IMR-90 (cell line): ENCODE measurements at regions not wholly inside any gene's neighbourhood (a gene's known extent, or its start where the extent isn't known, plus 50 kb on each side); places are given as distances from the start of the nearest gene placed in this dataset.
A peak's percentile ranks its signal among the peaks of the same experiment; 100 is the strongest.

Experiments used
- ATAC-seq: fragments of 200-7000 bp; cut with Tn5 transposase; 2 replicates; pipeline ENCODE4 v1.9.1; 2020; ENCODE audit warnings: low read depth, mild to moderate bottlenecking, moderate library complexity
- BruUV-seq: library from RNA; stranded (reverse); fragments of 400-500 nt; replicated peaks from 2 replicates; lab custom pipeline; 2021; lab: Mats Ljungman, UMichigan
- CTCF ChIA-PET: fragments of 300-600 bp; formaldehyde crosslinking; extraction: SDS; loops from one replicate; lab custom pipeline; 2021; ENCODE audit warnings: antibody characterized with exemption; lab: Yijun Ruan, JAX
- POLR2A ChIA-PET: fragments of 300-600 bp; sonication (Branson Sonifier 250); formaldehyde crosslinking; loops from one replicate; lab custom pipeline; 2022; ENCODE audit warnings: antibody characterized with exemption; ENCODE audit not compliant: unreplicated experiment; lab: Charles Lee
- DNase-seq: peaks from one replicate; pipeline ENCODE4 v3.0.0; 2013
- H2AFZ ChIP-seq: replicated peaks from 2 replicates; pipeline ENCODE3; 2013; ENCODE audit warnings: low read length, mild to moderate bottlenecking; ENCODE audit not compliant: poor library complexity
- H2AK5ac ChIP-seq: 2 replicates; pipeline ENCODE4 v1.6.1; 2013; ENCODE audit warnings: low read depth, low read length, inconsistent platforms
- H2AK9ac ChIP-seq: replicated peaks from 2 replicates; pipeline ENCODE3; 2013; ENCODE audit warnings: mild to moderate bottlenecking, low read depth, low read length, moderate library complexity; ENCODE audit not compliant: poor library complexity
- H2BK120ac ChIP-seq: 2 replicates; pipeline ENCODE4 v1.6.1; 2013; ENCODE audit warnings: low read depth, low read length, inconsistent platforms
- H2BK15ac ChIP-seq: 3 replicates; pipeline ENCODE4 v1.6.1; 2013; ENCODE audit warnings: low read depth, low read length, inconsistent platforms
- H2BK20ac ChIP-seq: 2 replicates; pipeline ENCODE4 v1.6.1; 2013; ENCODE audit warnings: low read depth, mild to moderate bottlenecking, inconsistent platforms, low read length, moderate library complexity
- H2BK5ac ChIP-seq: 2 replicates; pipeline ENCODE4 v1.6.1; 2013; ENCODE audit warnings: mild to moderate bottlenecking, low read depth, low read length, inconsistent platforms; ENCODE audit not compliant: poor library complexity, severe bottlenecking
- H3K14ac ChIP-seq: replicated peaks from 2 replicates; pipeline ENCODE4 v1.6.1; 2013; ENCODE audit warnings: low read depth, low read length, inconsistent platforms
- H3K18ac ChIP-seq: 2 replicates; pipeline ENCODE4 v1.6.1; 2013; ENCODE audit warnings: low read depth, low read length, control low read depth
- H3K23ac ChIP-seq: 2 replicates; pipeline ENCODE4 v1.6.1; 2013; ENCODE audit warnings: low read depth, low read length, inconsistent platforms
- H3K27ac ChIP-seq: 2 replicates; pipeline ENCODE4 v1.5.1; 2013; ENCODE audit warnings: mild to moderate bottlenecking, control low read depth, low read length; ENCODE audit not compliant: insufficient read depth
- H3K27me3 ChIP-seq: 2 replicates; pipeline ENCODE4 v1.6.1; 2013; ENCODE audit warnings: low read length; ENCODE audit not compliant: control insufficient read depth, insufficient read depth
- H3K36me3 ChIP-seq: 2 replicates; pipeline ENCODE4 v1.6.1; 2013; ENCODE audit warnings: low read length, mixed read lengths; ENCODE audit not compliant: control insufficient read depth, insufficient read depth
- H3K4ac ChIP-seq: 2 replicates; pipeline ENCODE4 v1.6.1; 2013; ENCODE audit warnings: low read depth, low read length, inconsistent platforms
- H3K4me1 ChIP-seq: 2 replicates; pipeline ENCODE4 v1.6.1; 2013; ENCODE audit warnings: low read length, mixed read lengths; ENCODE audit not compliant: control insufficient read depth, insufficient read depth
- H3K4me2 ChIP-seq: 2 replicates; pipeline ENCODE4 v1.6.1; 2013; ENCODE audit warnings: low read depth, mild to moderate bottlenecking, control low read depth, low read length, moderate library complexity
- H3K4me3 ChIP-seq: 2 replicates; pipeline ENCODE4 v1.5.1; 2013; ENCODE audit warnings: low read depth, mild to moderate bottlenecking, control low read depth, low read length, moderate library complexity; ENCODE audit not compliant: insufficient read depth
- H3K56ac ChIP-seq: 2 replicates; pipeline ENCODE4 v1.6.1; 2013; ENCODE audit warnings: low read length, inconsistent platforms; ENCODE audit not compliant: insufficient read depth; ENCODE audit errors: extremely low read depth
- H3K79me1 ChIP-seq, 2 experiments: 2 replicates each; pipeline ENCODE4 v1.6.1; 2013; ENCODE audit warnings: low read length in 2 of 2, inconsistent platforms in 1 of 2, low read depth in 1 of 2
- H3K9ac ChIP-seq: 2 replicates; pipeline ENCODE4 v1.6.1; 2013; ENCODE audit warnings: low read depth, low read length, control low read depth
- H3K9me1 ChIP-seq: 2 replicates; pipeline ENCODE4 v1.6.1; 2013; ENCODE audit warnings: low read length, inconsistent platforms; ENCODE audit not compliant: insufficient read depth
- H3K9me3 ChIP-seq: 2 replicates; pipeline ENCODE4 v1.6.1; 2013; ENCODE audit warnings: low read length; ENCODE audit not compliant: control insufficient read depth, insufficient read depth
- H4K20me1 ChIP-seq: 2 replicates; pipeline ENCODE4 v1.6.1; 2013; ENCODE audit warnings: low read length, inconsistent platforms; ENCODE audit not compliant: insufficient read depth
- H4K5ac ChIP-seq: 2 replicates; pipeline ENCODE4 v1.6.1; 2013; ENCODE audit warnings: mild to moderate bottlenecking, low read depth, low read length, control low read depth
- H4K8ac ChIP-seq, 2 experiments: 2 replicates each; pipeline ENCODE4 v1.6.1; 2013; ENCODE audit warnings: low read depth in 2 of 2, low read length in 2 of 2, control low read depth in 1 of 2, inconsistent platforms in 1 of 2
- H4K91ac ChIP-seq: 2 replicates; pipeline ENCODE4 v1.6.1; 2013; ENCODE audit warnings: low read depth, low read length, inconsistent platforms; ENCODE audit not compliant: insufficient read depth
- BHLHE40 ChIP-seq: fragments of 150-350 bp; IDR thresholded peaks from 2 replicates; pipeline ENCODE4 v1.6.1; 2016; ENCODE audit warnings: mild to moderate bottlenecking, low read depth, low read length
- CEBPB ChIP-seq: IDR thresholded peaks from 2 replicates; pipeline ENCODE4 v1.6.1; 2012; ENCODE audit warnings: low read depth, low read length, improper control_type of control experiment
- CHD1 ChIP-seq: IDR thresholded peaks from 2 replicates; pipeline ENCODE4 v1.6.1; 2012; ENCODE audit warnings: low read depth, low read length, improper control_type of control experiment
- CTCF ChIP-seq: conservative IDR thresholded peaks from 2 replicates; pipeline ENCODE4 v1.5.1; 2012; ENCODE audit warnings: mild to moderate bottlenecking, low read depth, low read length, improper control_type of control experiment
- ELK1 ChIP-seq: fragments of 150-350 bp; IDR thresholded peaks from 2 replicates; pipeline ENCODE4 v1.6.1; 2016; ENCODE audit warnings: low read depth, mild to moderate bottlenecking, low read length, moderate library complexity, borderline replicate concordance
- FOS ChIP-seq: fragments of 150-350 bp; IDR thresholded peaks from 2 replicates; pipeline ENCODE4 v1.6.1; 2016; ENCODE audit warnings: low read depth, low read length
- MAFK ChIP-seq: IDR thresholded peaks from 2 replicates; pipeline ENCODE4 v1.6.1; 2012; ENCODE audit warnings: low read depth, low read length, improper control_type of control experiment
- MAZ ChIP-seq: IDR thresholded peaks from 2 replicates; pipeline ENCODE4 v1.6.1; 2012; ENCODE audit warnings: low read depth, mild to moderate bottlenecking, low read length, improper control_type of control experiment, moderate library complexity, borderline replicate concordance
- MXI1 ChIP-seq: IDR thresholded peaks from 2 replicates; pipeline ENCODE4 v1.6.1; 2012; ENCODE audit warnings: low read depth, mild to moderate bottlenecking, low read length, moderate library complexity, borderline replicate concordance
- NFE2L2 ChIP-seq: fragments of 150-350 bp; IDR thresholded peaks from 2 replicates; pipeline ENCODE4 v1.6.1; 2016; ENCODE audit warnings: low read depth, mild to moderate bottlenecking, low read length
- POLR2A ChIP-seq: IDR thresholded peaks from 2 replicates; pipeline ENCODE4 v1.6.1; 2012; ENCODE audit warnings: mild to moderate bottlenecking, low read depth, low read length
- RAD21 ChIP-seq: IDR thresholded peaks from 2 replicates; pipeline ENCODE4 v1.6.1; 2012; ENCODE audit warnings: low read length, improper control_type of control experiment
- RCOR1 ChIP-seq: IDR thresholded peaks from 2 replicates; pipeline ENCODE4 v1.6.1; 2012; ENCODE audit warnings: mild to moderate bottlenecking, low read length, improper control_type of control experiment; ENCODE audit not compliant: insufficient replicate concordance
- RFX5 ChIP-seq: IDR thresholded peaks from 2 replicates; pipeline ENCODE4 v1.8.0; 2012; ENCODE audit warnings: low read depth, mild to moderate bottlenecking, low read length, moderate library complexity
- SMC3 ChIP-seq: fragments of 150-350 bp; IDR thresholded peaks from 2 replicates; pipeline ENCODE4 v1.6.1; 2016; ENCODE audit warnings: low read depth, mild to moderate bottlenecking, antibody characterized with exemption, low read length, moderate library complexity
- USF2 ChIP-seq: fragments of 150-350 bp; IDR thresholded peaks from 2 replicates; pipeline ENCODE4 v1.6.1; 2017; ENCODE audit warnings: mild to moderate bottlenecking, antibody characterized with exemption, low read length, low read depth
- WGBS, 2 experiments: methylation state at CpG; one replicate each; pipeline versions ENCODE4 v1.1.5 to v1.1.7; 2013; ENCODE audit warnings: missing lambda C conversion rate in 2 of 2; ENCODE audit not compliant: insufficient read length in 1 of 2; ENCODE audit errors: extremely low coverage in 2 of 2; 5-methylcytosine and 5-hydroxymethylcytosine counted together
- dilution Hi-C: fragments of 300-500 bp; cut with HindIII; formaldehyde crosslinking; loops from one replicate; pipeline ENCODE4 v1.14.3; 2018; ENCODE audit warnings: low sequenced_read_pairs; ENCODE audit not compliant: unreplicated experiment
- in situ Hi-C: fragments of 300-500 bp; cut with MboI; formaldehyde crosslinking; loops from 3 replicates; pipeline ENCODE4 v1.14.3; 2019; ENCODE audit warnings: low sequenced_read_pairs, inconsistent platforms, mixed read lengths
- intact Hi-C: fragments of 100-400 bp; cut with micrococcal nuclease; formaldehyde crosslinking; loops from 2 replicates; pipeline ENCODE4 v1.10.0; 2022

DNA sequence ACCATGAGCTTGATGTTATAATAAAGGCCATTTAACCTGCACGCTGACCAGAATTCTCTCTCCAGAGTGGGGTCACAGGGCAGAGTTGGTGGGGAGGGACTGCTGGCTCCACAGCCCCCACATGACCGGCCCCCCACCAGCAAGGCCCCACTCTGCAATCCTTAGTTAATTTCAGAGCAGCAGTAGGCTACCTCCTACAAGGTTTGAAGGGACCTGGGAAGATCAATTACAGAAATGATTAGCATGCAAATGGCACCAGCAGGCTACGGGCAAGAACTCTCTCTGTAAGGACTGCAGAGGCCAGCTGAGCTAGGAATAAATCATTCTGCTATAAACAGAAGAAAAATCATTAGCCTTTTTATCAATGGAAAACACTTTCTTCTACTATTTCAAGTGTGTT, 135.3 kb downstream of the C1D start:
- H3K27me3 ChIP-seq, result peaks cover 5% of the 10 kb centered on the region
- BruUV-seq, result no TSS peak
- H3K18ac ChIP-seq, result no peak overlapping the region
- no peak overlapping the region for H3K27ac ChIP-seq
- no peaks in the 10 kb centered on the region for H3K36me3 ChIP-seq
- no peaks in the 10 kb centered on the region for H3K79me1 ChIP-seq
- H3K4me3 ChIP-seq, result no peak overlapping the region
- no peak overlapping the region for H4K8ac ChIP-seq
- no peak overlapping the region for H4K91ac ChIP-seq
- H3K4me2 ChIP-seq, result no peak overlapping the region
- H3K14ac ChIP-seq, result no peak overlapping the region
- H3K9me3 ChIP-seq, result no peaks in the 10 kb centered on the region
- ChIA-PET CTCF (no interaction called here), POLR2A (no interaction called here)
- no peak overlapping the region for H2BK20ac ChIP-seq
- no peaks in the 10 kb centered on the region for H3K9me1 ChIP-seq
- dilution Hi-C loops, result no loop called here
- no peaks in the 10 kb centered on the region for H3K4me1 ChIP-seq
- H3K56ac ChIP-seq, result no peak overlapping the region
- H2AFZ ChIP-seq, result peak overlapping the region; percentile 33
- in situ Hi-C loops, result no loop called here
- no peaks in the 10 kb centered on the region for H4K20me1 ChIP-seq
- H2BK15ac ChIP-seq, result no peak overlapping the region
- intact Hi-C loops, result no loop called here
- no CpG with 5 or more reads among the region's 3 CpGs for WGBS, 2 experiments
- H2BK5ac ChIP-seq, result no peak overlapping the region
- no peak for ATAC-seq
- H2AK9ac ChIP-seq, result no peak overlapping the region
- no peak for DNase-seq
- TF ChIP-seq CHD1 (no peak), RFX5 (no peak), POLR2A (no peak), MAZ (no peak), SMC3 (no peak), USF2 (no peak), MAFK (no peak), BHLHE40 (no peak), MXI1 (no peak), RAD21 (no peak), ELK1 (no peak), CTCF (no peak), RCOR1 (no peak), NFE2L2 (no peak), CEBPB (no peak), FOS (no peak)
- H3K9ac ChIP-seq, result no peak overlapping the region
- H4K5ac ChIP-seq, result no peak overlapping the region
- H2BK120ac ChIP-seq, result no peak overlapping the region
- H3K4ac ChIP-seq, result no peak overlapping the region
- H2AK5ac ChIP-seq, result no peak overlapping the region
- H3K23ac ChIP-seq, result no peak overlapping the region
